HepG2 (cell line): ENCODE measurements at regions not wholly inside any gene's neighbourhood (a gene's known extent, or its start where the extent isn't known, plus 50 kb on each side); places are given as distances from the start of the nearest gene placed in this dataset.

Experiments used
- EP300 ChIP-seq, 3 experiments: sonication (generic) in 1 of 3; formaldehyde crosslinking in 1 of 3; IDR thresholded peaks; 2 replicates each; pipeline versions ENCODE4 v1.5.1 to v1.6.1; 2011 to 2020; ENCODE audit warnings: low read depth in 2 of 3, low read length in 2 of 3, borderline replicate concordance in 1 of 3, improper control_type of control experiment in 1 of 3, mild to moderate bottlenecking in 1 of 3, missing genetic modification reagents in 1 of 3, moderate library complexity in 1 of 3
- EZH2 ChIP-seq: conservative IDR thresholded peaks from 2 replicates; pipeline ENCODE4 v1.6.1; 2012; ENCODE audit warnings: mild to moderate bottlenecking, low read depth, low read length, moderate library complexity
- FIP1L1 ChIP-seq: fragments of 200-400 bp; formaldehyde crosslinking; IDR thresholded peaks from 2 replicates; pipeline ENCODE4 v1.6.1; 2018; ENCODE audit warnings: low read depth, mild to moderate bottlenecking, low read length, moderate library complexity, borderline replicate concordance; ENCODE audit not compliant: insufficient read depth
- KMT2A ChIP-seq: sonication (generic); formaldehyde crosslinking; IDR thresholded peaks from 2 replicates; pipeline ENCODE4 v1.4.0; 2020; ENCODE audit warnings: missing genetic modification reagents
- MTF1 ChIP-seq: sonication (generic); formaldehyde crosslinking; IDR thresholded peaks from 2 replicates; pipeline ENCODE4 v1.5.0; 2020; ENCODE audit warnings: missing genetic modification reagents
- NFIB ChIP-seq: sonication (generic); formaldehyde crosslinking; IDR thresholded peaks from 2 replicates; pipeline ENCODE4 v1.9.0; 2021; ENCODE audit warnings: missing genetic modification reagents, mild to moderate bottlenecking, borderline replicate concordance
- PCBP1 ChIP-seq: fragments of 200-400 bp; formaldehyde crosslinking; IDR thresholded peaks from 2 replicates; pipeline ENCODE4 v1.6.1; 2017; ENCODE audit warnings: mild to moderate bottlenecking, low read depth, low read length, borderline replicate concordance
- TAF1 ChIP-seq: sonication (generic); formaldehyde crosslinking; IDR thresholded peaks from 2 replicates; pipeline ENCODE4 v1.4.0; 2020; ENCODE audit warnings: missing genetic modification reagents
- TARDBP ChIP-seq: sonication (generic); formaldehyde crosslinking; IDR thresholded peaks from 2 replicates; pipeline ENCODE4 v1.8.0; 2022; ENCODE audit warnings: mild to moderate bottlenecking, missing genetic modification reagents
- ZNF773 ChIP-seq: sonication (generic); formaldehyde crosslinking; IDR thresholded peaks from 2 replicates; pipeline ENCODE4 v1.4.0; 2020; ENCODE audit warnings: missing genetic modification reagents, borderline replicate concordance
- TF ChIP-seq, protein P1 (sequence below): sonication (generic); formaldehyde crosslinking; IDR thresholded peaks from 2 replicates; pipeline ENCODE4 v1.4.0; 2020; ENCODE audit warnings: missing genetic modification reagents, mild to moderate bottlenecking, borderline replicate concordance

DNA sequence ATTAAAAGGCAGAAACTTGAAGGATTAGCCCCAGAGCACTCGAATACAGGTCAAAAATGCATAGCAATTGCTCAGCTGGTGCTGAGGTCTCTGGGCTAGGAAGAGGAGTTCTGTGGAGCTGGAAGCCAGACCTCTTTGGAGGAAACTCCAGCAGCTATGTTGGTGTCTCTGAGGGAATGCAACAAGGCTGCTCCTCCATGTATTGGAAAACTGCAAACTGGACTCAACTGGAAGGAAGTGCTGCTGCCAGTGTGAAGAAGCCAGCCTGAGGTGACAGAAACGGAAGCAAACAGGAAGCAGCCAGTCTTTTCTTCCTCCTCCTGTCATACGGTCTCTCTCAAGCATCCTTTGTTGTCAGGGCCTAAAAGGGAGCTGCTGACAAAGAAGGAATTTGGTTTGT lies 233.4 kb upstream of the FGGY start:
- TF ChIP-seq TAF1 (CRISPR knock-in tag): no peak
- TF ChIP-seq, protein P1, sequence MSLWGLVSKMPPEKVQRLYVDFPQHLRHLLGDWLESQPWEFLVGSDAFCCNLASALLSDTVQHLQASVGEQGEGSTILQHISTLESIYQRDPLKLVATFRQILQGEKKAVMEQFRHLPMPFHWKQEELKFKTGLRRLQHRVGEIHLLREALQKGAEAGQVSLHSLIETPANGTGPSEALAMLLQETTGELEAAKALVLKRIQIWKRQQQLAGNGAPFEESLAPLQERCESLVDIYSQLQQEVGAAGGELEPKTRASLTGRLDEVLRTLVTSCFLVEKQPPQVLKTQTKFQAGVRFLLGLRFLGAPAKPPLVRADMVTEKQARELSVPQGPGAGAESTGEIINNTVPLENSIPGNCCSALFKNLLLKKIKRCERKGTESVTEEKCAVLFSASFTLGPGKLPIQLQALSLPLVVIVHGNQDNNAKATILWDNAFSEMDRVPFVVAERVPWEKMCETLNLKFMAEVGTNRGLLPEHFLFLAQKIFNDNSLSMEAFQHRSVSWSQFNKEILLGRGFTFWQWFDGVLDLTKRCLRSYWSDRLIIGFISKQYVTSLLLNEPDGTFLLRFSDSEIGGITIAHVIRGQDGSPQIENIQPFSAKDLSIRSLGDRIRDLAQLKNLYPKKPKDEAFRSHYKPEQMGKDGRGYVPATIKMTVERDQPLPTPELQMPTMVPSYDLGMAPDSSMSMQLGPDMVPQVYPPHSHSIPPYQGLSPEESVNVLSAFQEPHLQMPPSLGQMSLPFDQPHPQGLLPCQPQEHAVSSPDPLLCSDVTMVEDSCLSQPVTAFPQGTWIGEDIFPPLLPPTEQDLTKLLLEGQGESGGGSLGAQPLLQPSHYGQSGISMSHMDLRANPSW: no peak
- TF ChIP-seq KMT2A (CRISPR knock-in tag): no peak
- TF ChIP-seq NFIB (CRISPR knock-in tag): no peak
- TF ChIP-seq FIP1L1: no peak
- no peak for TF ChIP-seq PCBP1
- no peak for TF ChIP-seq TARDBP (CRISPR knock-in tag)
- TF ChIP-seq ZNF773: no peak
- TF ChIP-seq MTF1 (CRISPR knock-in tag): no peak
- TF ChIP-seq EZH2: no peak
- TF ChIP-seq EP300 (IDR thresholded peaks at IDR 0.05; ENCODE audit: low read depth in 2 of 2, low read length in 2 of 2): no peak
- TF ChIP-seq EP300 (CRISPR knock-in tag; IDR thresholded peaks at IDR 0.05; ENCODE audit: borderline replicate concordance): no peak
